ENCODE measurements at regions not wholly inside any gene's neighbourhood (a gene's known extent, or its start where the extent isn't known, plus 50 kb on each side); places are given as distances from the start of the nearest gene placed in this dataset.

GRCh38 chr3:73291541-73291940, 230.1 kb downstream of the EBLN2 start:
- H3K4me3 ChIP-seq (replicated peaks; ENCODE audit: low read depth, low read length) = no peak overlapping the region
- TF ChIP-seq, protein P1, sequence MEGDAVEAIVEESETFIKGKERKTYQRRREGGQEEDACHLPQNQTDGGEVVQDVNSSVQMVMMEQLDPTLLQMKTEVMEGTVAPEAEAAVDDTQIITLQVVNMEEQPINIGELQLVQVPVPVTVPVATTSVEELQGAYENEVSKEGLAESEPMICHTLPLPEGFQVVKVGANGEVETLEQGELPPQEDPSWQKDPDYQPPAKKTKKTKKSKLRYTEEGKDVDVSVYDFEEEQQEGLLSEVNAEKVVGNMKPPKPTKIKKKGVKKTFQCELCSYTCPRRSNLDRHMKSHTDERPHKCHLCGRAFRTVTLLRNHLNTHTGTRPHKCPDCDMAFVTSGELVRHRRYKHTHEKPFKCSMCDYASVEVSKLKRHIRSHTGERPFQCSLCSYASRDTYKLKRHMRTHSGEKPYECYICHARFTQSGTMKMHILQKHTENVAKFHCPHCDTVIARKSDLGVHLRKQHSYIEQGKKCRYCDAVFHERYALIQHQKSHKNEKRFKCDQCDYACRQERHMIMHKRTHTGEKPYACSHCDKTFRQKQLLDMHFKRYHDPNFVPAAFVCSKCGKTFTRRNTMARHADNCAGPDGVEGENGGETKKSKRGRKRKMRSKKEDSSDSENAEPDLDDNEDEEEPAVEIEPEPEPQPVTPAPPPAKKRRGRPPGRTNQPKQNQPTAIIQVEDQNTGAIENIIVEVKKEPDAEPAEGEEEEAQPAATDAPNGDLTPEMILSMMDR (IDR thresholded peaks at IDR 0.05; ENCODE audit: low read length, missing control alignments) = no peak
- no peak for DNase-seq (ENCODE audit: low read depth)

DNA sequence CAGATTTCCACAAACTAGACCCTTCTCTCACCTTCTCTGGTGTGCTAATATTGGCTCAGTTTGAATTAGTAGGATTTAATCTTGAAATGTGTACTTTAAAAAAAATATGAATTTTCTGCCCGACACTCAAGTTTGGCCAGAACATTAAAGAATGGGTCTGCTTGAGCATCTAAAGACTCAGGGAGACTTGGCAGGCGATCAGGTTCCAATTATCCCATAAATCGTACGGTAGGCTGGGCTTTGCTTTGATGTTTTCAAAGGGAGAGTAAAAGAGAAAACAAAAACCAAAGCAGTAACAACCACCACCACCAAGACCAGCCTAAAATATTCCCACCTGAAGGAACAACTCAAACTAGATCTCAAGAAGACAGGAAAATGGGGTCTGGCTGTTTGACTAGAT, 230.8 kb downstream of the EBLN2 start:
- no peak overlapping the region for H3K4me3 ChIP-seq (replicated peaks; ENCODE audit: low read depth, low read length)
- TF ChIP-seq, protein P1 (IDR thresholded peaks at IDR 0.05; ENCODE audit: low read length, missing control alignments) = no peak
- DNase-seq (ENCODE audit: low read depth) = no peak

GRCh38 chr3:73294537-73294936, 233.1 kb downstream of the EBLN2 start:
- TF ChIP-seq, protein P1 (IDR thresholded peaks at IDR 0.05; ENCODE audit: low read length, missing control alignments) = no peak
- DNase-seq (ENCODE audit: low read depth) = no peak
- H3K4me3 ChIP-seq (replicated peaks; ENCODE audit: low read depth, low read length) = no peak overlapping the region

- no peak for DNase-seq (ENCODE audit: low read depth)
- TF ChIP-seq, protein P1 (IDR thresholded peaks at IDR 0.05; ENCODE audit: low read length, missing control alignments) = no peak
- H3K4me3 ChIP-seq (replicated peaks; ENCODE audit: low read depth, low read length) = no peak overlapping the region
These were observed 234.6 kb downstream of the EBLN2 start for GRCh38 chr3:73295876-73296635.

GRCh38 chr3:73296859-73297258, 235.4 kb downstream of the EBLN2 start:
- TF ChIP-seq, protein P1 (IDR thresholded peaks at IDR 0.05; ENCODE audit: low read length, missing control alignments) = no peak
- no peak for DNase-seq (ENCODE audit: low read depth)
- no peak overlapping the region for H3K4me3 ChIP-seq (replicated peaks; ENCODE audit: low read depth, low read length)

- no peak overlapping the region for H3K4me3 ChIP-seq (replicated peaks; ENCODE audit: low read depth, low read length)
- TF ChIP-seq, protein P1 (IDR thresholded peaks at IDR 0.05; ENCODE audit: low read length, missing control alignments) = no peak
- DNase-seq (ENCODE audit: low read depth) = no peak
These were observed 237.1 kb downstream of the EBLN2 start for GRCh38 chr3:73298243-73299183.
